OCI-LY7 (cell line): ENCODE measurements at regions not wholly inside any gene's neighbourhood (a gene's known extent, or its start where the extent isn't known, plus 50 kb on each side); places are given as distances from the start of the nearest gene placed in this dataset.

Experiments
- EZH2phosphoT487 ChIP-seq: fragments of 200-600 bp; sonication (generic); IDR thresholded peaks from 2 replicates; pipeline ENCODE4 v1.6.1; 2018; ENCODE audit warnings: low read depth, borderline replicate concordance, mild to moderate bottlenecking, mixed run types, antibody characterized with exemption, low read length, moderate library complexity, mixed read lengths
- TF ChIP-seq, protein P1 (sequence below): fragments of 200-600 bp; sonication (generic); conservative IDR thresholded peaks from 2 replicates; pipeline ENCODE4 v1.5.1; 2014; ENCODE audit warnings: mild to moderate bottlenecking, antibody characterized with exemption, low read length, moderate library complexity, mixed read lengths

DNA sequence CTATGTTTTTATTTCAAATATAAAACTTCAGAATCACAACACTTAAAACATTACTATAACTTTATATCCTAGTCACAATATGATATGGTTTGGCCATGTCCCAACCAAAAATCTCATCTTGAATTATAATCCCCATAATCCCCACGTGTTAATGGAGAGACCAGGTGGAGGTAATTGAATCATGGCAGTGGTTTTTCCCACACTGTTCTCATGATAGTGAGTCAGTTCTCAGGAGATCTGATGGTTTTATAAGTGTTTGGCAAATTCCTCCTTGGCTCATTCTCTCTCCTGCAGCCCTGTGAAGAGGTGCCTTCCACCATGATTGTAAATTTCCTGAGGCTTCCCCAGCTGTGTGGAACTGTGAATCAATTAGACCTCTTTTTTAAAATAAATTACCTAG, 307.6 kb downstream of the SPRY2 start:
- TF ChIP-seq, protein P1, sequence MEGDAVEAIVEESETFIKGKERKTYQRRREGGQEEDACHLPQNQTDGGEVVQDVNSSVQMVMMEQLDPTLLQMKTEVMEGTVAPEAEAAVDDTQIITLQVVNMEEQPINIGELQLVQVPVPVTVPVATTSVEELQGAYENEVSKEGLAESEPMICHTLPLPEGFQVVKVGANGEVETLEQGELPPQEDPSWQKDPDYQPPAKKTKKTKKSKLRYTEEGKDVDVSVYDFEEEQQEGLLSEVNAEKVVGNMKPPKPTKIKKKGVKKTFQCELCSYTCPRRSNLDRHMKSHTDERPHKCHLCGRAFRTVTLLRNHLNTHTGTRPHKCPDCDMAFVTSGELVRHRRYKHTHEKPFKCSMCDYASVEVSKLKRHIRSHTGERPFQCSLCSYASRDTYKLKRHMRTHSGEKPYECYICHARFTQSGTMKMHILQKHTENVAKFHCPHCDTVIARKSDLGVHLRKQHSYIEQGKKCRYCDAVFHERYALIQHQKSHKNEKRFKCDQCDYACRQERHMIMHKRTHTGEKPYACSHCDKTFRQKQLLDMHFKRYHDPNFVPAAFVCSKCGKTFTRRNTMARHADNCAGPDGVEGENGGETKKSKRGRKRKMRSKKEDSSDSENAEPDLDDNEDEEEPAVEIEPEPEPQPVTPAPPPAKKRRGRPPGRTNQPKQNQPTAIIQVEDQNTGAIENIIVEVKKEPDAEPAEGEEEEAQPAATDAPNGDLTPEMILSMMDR, result no peak
- no peak for TF ChIP-seq EZH2phosphoT487
